ENCODE measurements at regions not wholly inside any gene's neighbourhood (a gene's known extent, or its start where the extent isn't known, plus 50 kb on each side); places are given as distances from the start of the nearest gene placed in this dataset.

DNA sequence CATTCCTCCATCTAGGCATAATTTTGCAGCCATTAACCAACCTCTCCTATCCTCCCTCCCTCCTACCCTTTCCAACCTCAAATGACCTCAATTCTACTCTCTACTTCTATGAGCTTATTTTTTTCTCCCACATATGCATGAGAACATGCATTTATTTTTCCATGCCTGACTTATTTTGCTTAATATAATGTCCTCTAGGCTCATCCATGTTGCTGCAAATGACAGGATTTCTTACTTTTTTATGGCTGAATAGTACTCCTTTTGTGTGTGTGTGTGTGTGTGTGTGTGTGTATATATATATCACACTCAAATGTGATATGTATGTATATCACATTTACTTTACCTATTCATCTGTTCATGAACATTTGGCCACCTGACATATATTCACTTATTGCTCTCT lies 339.4 kb downstream of the SIPA1L2 start:
- Mint-ChIP-seq H3K27me3 (ENCODE audit: insufficient read depth, low read depth) (peaks cover 4% of the 10 kb centered on the region), H3K9me3 (no peaks in the 10 kb centered on the region), H3K4me1 (no peaks in the 10 kb centered on the region), H3K27ac (no peak overlapping the region), H3K4me3 (no peak overlapping the region), H3K36me3 (no peaks in the 10 kb centered on the region)
- Histone ChIP-seq H3F3A (ENCODE audit: low read depth) (peaks cover 10% of the 10 kb centered on the region), H3K36me3 (no peaks in the 10 kb centered on the region), H3K9me3 (ENCODE audit: low read depth) (no peaks in the 10 kb centered on the region), H3K9ac (no peak overlapping the region), H3K4me3 (no peak overlapping the region), H3K27me3 (no peaks in the 10 kb centered on the region), H3K4me1 (peaks cover 18% of the 10 kb centered on the region), H3K27ac (no peak overlapping the region), H3K4me2 (no peak overlapping the region), H4K20me1 (ENCODE audit: low read depth) (no peaks in the 10 kb centered on the region), H3K79me2 (ENCODE audit: low read depth) (no peaks in the 10 kb centered on the region), H2AFZ (replicated peaks) (no peak overlapping the region)
- DNase-seq (ENCODE audit: low spot score), result no peak
- TF ChIP-seq, protein P1, sequence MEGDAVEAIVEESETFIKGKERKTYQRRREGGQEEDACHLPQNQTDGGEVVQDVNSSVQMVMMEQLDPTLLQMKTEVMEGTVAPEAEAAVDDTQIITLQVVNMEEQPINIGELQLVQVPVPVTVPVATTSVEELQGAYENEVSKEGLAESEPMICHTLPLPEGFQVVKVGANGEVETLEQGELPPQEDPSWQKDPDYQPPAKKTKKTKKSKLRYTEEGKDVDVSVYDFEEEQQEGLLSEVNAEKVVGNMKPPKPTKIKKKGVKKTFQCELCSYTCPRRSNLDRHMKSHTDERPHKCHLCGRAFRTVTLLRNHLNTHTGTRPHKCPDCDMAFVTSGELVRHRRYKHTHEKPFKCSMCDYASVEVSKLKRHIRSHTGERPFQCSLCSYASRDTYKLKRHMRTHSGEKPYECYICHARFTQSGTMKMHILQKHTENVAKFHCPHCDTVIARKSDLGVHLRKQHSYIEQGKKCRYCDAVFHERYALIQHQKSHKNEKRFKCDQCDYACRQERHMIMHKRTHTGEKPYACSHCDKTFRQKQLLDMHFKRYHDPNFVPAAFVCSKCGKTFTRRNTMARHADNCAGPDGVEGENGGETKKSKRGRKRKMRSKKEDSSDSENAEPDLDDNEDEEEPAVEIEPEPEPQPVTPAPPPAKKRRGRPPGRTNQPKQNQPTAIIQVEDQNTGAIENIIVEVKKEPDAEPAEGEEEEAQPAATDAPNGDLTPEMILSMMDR (IDR thresholded peaks at IDR 0.05), result no peak
- TF ChIP-seq EZH2 (IDR thresholded peaks at IDR 0.05), result no peak
- TF ChIP-seq EZH2phosphoT487 (IDR thresholded peaks at IDR 0.05), result no peak

DNA sequence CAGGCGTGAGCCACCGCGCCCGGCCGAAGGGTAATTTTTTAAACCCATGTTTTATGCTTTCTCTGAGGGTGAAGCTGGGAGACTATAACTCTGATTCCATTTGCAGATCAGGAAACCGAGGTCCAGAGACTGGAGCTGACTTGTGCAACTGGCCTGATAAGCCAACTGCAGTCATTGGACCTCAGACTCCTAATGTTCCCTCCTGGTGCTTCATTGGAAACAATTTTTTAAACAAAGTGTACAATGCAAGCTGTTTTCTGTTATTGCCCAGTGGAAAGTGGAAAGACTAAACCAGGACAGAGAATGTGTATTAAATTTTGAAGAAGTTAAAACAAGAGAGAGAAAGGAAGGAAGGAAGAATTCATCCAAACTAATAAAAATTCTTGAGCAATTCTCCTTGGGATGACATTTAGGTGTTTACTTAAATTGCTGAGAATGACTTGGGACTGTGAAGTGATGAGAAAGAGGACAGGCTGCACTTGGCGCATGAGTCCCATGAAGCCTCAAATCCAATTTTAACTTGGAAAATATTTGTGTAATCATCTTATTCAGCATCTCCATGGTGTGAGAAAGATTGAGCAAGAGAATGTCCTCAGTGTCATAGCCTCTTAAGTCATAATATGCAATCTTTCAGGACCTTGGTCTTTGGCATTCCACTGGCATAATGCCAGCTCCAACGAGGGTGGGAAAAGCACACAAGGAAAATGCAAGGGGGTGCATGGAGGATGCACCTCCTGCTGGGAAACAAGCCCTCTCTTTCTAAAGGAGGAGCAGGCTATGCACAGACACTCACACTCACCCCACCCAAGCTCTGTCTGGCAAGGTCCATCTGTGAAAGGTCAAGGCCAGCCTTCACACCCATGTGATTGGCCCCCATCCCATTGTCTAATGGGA lies 342.0 kb downstream of the SIPA1L2 start:
- no peaks in the 10 kb centered on the region for H3K36me3 Mint-ChIP-seq
- H3K27ac ChIP-seq, result no peak overlapping the region
- H3K79me2 ChIP-seq (ENCODE audit: low read depth), result no peaks in the 10 kb centered on the region

DNA sequence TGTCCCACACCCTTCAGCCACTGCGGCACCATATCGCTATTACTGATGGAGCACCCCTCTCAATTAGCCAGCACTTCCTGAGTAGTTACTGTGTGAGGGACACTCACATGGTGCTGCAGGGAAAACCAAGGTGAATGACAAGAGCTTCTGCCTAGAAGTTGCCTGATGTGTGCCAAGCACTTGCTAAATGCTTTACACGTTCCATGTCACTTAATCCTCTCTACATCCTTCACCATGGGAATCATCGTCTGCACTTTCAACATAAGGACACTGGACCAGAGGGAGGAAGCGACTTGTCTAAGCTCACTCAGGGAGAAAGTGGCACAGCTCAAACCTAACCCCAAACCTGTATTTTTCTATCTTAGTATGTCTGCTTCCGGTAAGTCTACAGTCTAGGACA lies 344.8 kb downstream of the SIPA1L2 start:
- H3K27me3 Mint-ChIP-seq (ENCODE audit: insufficient read depth, low read depth), result peaks cover 7% of the 10 kb centered on the region
- H3K27ac Mint-ChIP-seq, result no peak overlapping the region
- no peaks in the 10 kb centered on the region for H3K36me3 Mint-ChIP-seq
- TF ChIP-seq EZH2 (IDR thresholded peaks at IDR 0.05), result no peak
- TF ChIP-seq, protein P1 (IDR thresholded peaks at IDR 0.05), result no peak
- no peak for TF ChIP-seq EZH2phosphoT487 (IDR thresholded peaks at IDR 0.05)
- no peak overlapping the region for H3K27ac ChIP-seq
- peaks cover 9% of the 10 kb centered on the region for H3F3A ChIP-seq (ENCODE audit: low read depth)
- H3K36me3 ChIP-seq, result no peaks in the 10 kb centered on the region
- H3K4me1 Mint-ChIP-seq, result peaks cover 16% of the 10 kb centered on the region
- H3K4me1 ChIP-seq, result peaks cover 14% of the 10 kb centered on the region
- H3K79me2 ChIP-seq (ENCODE audit: low read depth), result no peaks in the 10 kb centered on the region
- no peak overlapping the region for H3K4me3 Mint-ChIP-seq
- no peaks in the 10 kb centered on the region for H3K27me3 ChIP-seq
- no peak overlapping the region for H2AFZ ChIP-seq (replicated peaks)
- no peaks in the 10 kb centered on the region for H3K9me3 Mint-ChIP-seq
- no peak overlapping the region for H3K4me2 ChIP-seq
- no peak overlapping the region for H3K4me3 ChIP-seq
- DNase-seq (ENCODE audit: low spot score), result no peak
- no peaks in the 10 kb centered on the region for H4K20me1 ChIP-seq (ENCODE audit: low read depth)
- H3K9me3 ChIP-seq (ENCODE audit: low read depth), result no peaks in the 10 kb centered on the region
- H3K9ac ChIP-seq, result no peak overlapping the region

More for the DNA sequence above, 342.0 kb downstream of the SIPA1L2 start:
- H3K9me3 Mint-ChIP-seq, result no peaks in the 10 kb centered on the region
- Histone ChIP-seq H3K4me2 (no peak overlapping the region), H4K20me1 (ENCODE audit: low read depth) (no peaks in the 10 kb centered on the region), H3K9me3 (ENCODE audit: low read depth) (no peaks in the 10 kb centered on the region), H3K4me1 (peaks cover 18% of the 10 kb centered on the region), H3K27me3 (no peaks in the 10 kb centered on the region), H3K9ac (no peak overlapping the region), H3F3A (ENCODE audit: low read depth) (peaks cover 10% of the 10 kb centered on the region), H3K36me3 (no peaks in the 10 kb centered on the region), H2AFZ (replicated peaks) (no peak overlapping the region), H3K4me3 (no peak overlapping the region)
- no peak overlapping the region for H3K27ac Mint-ChIP-seq
- TF ChIP-seq EZH2 (IDR thresholded peaks at IDR 0.05) (no peak), EZH2phosphoT487 (IDR thresholded peaks at IDR 0.05) (no peak)
- TF ChIP-seq, protein P1 (IDR thresholded peaks at IDR 0.05), result no peak
- peaks cover 7% of the 10 kb centered on the region for H3K27me3 Mint-ChIP-seq (ENCODE audit: insufficient read depth, low read depth)
- no peak for DNase-seq (ENCODE audit: low spot score)
- H3K4me3 Mint-ChIP-seq, result no peak overlapping the region
- H3K4me1 Mint-ChIP-seq, result no peaks in the 10 kb centered on the region
